H9 (cell line): ENCODE measurements at regions not wholly inside any gene's neighbourhood (a gene's known extent, or its start where the extent isn't known, plus 50 kb on each side); places are given as distances from the start of the nearest gene placed in this dataset.

Experiments used
- DNase-seq: peaks from one replicate; pipeline ENCODE4 v3.0.0-alpha.2; 2017
- H2AFZ ChIP-seq: one replicate; pipeline ENCODE4 v1.6.1; 2013; ENCODE audit warnings: mild to moderate bottlenecking, low read length, control low read depth, moderate library complexity
- H2AK5ac ChIP-seq: 2 replicates; pipeline ENCODE4 v1.6.1; 2013; ENCODE audit warnings: low read length, control low read depth, mixed read lengths; ENCODE audit not compliant: insufficient read length
- H2BK120ac ChIP-seq: one replicate; pipeline ENCODE4 v1.6.1; 2013; ENCODE audit warnings: low read depth, mild to moderate bottlenecking, low read length, control low read depth, inconsistent platforms; ENCODE audit not compliant: poor library complexity, severe bottlenecking
- H2BK12ac ChIP-seq: 2 replicates; pipeline ENCODE4 v1.6.1; 2013; ENCODE audit warnings: low read length, control low read depth, mixed read lengths, low read depth; ENCODE audit not compliant: insufficient read length
- H2BK15ac ChIP-seq: 2 replicates; pipeline ENCODE4 v1.6.1; 2013; ENCODE audit warnings: low read depth, low read length, control low read depth
- H2BK20ac ChIP-seq: one replicate; pipeline ENCODE4 v1.6.1; 2013; ENCODE audit warnings: low read depth, mild to moderate bottlenecking, low read length, control low read depth, inconsistent platforms; ENCODE audit not compliant: poor library complexity, severe bottlenecking
- H2BK5ac ChIP-seq: 2 replicates; pipeline ENCODE4 v1.6.1; 2013; ENCODE audit warnings: low read length, control low read depth, mixed read lengths; ENCODE audit not compliant: insufficient read length
- H3K14ac ChIP-seq: 2 replicates; pipeline ENCODE4 v1.6.1; 2013; ENCODE audit warnings: low read length, control low read depth; ENCODE audit not compliant: insufficient read depth
- H3K18ac ChIP-seq: 2 replicates; pipeline ENCODE4 v1.6.1; 2013; ENCODE audit warnings: low read depth, mild to moderate bottlenecking, mixed read lengths, low read length, control low read depth; ENCODE audit not compliant: insufficient read length
- H3K23ac ChIP-seq: 2 replicates; pipeline ENCODE4 v1.6.1; 2013; ENCODE audit warnings: low read length, control low read depth, mixed read lengths, low read depth; ENCODE audit not compliant: insufficient read length
- H3K23me2 ChIP-seq: 2 replicates; pipeline ENCODE4 v1.6.1; 2013; ENCODE audit warnings: low read depth, mild to moderate bottlenecking, mixed read lengths, low read length, control low read depth; ENCODE audit not compliant: insufficient read length, poor library complexity, severe bottlenecking
- H3K27ac ChIP-seq: 2 replicates; pipeline ENCODE4 v1.5.1; 2013; ENCODE audit warnings: low read length, control low read depth, mixed read lengths, low read depth; ENCODE audit not compliant: insufficient read length
- H3K27me3 ChIP-seq: 2 replicates; pipeline ENCODE4 v1.6.1; 2013; ENCODE audit warnings: low read length, control low read depth, inconsistent platforms; ENCODE audit not compliant: insufficient read depth
- H3K4ac ChIP-seq: 2 replicates; pipeline ENCODE4 v1.6.1; 2013; ENCODE audit warnings: low read depth, mild to moderate bottlenecking, control low read depth, inconsistent platforms, low read length, moderate library complexity
- H3K4me1 ChIP-seq: 2 replicates; pipeline ENCODE4 v1.6.1; 2013; ENCODE audit warnings: low read length, control low read depth, inconsistent platforms; ENCODE audit not compliant: insufficient read depth
- H3K4me2 ChIP-seq: 2 replicates; pipeline ENCODE4 v1.6.1; 2013; ENCODE audit warnings: low read length, control low read depth, mixed read lengths; ENCODE audit not compliant: insufficient read length, insufficient read depth
- H3K56ac ChIP-seq: 2 replicates; pipeline ENCODE4 v1.6.1; 2013; ENCODE audit warnings: low read depth, mild to moderate bottlenecking, mixed read lengths, low read length, control low read depth; ENCODE audit not compliant: insufficient read length
- H3K79me1 ChIP-seq: 2 replicates; pipeline ENCODE4 v1.6.1; 2013; ENCODE audit warnings: low read depth, mild to moderate bottlenecking, moderate library complexity, low read length, control low read depth, inconsistent platforms; ENCODE audit not compliant: insufficient read depth, poor library complexity, severe bottlenecking
- H3K79me2 ChIP-seq: 2 replicates; pipeline ENCODE4 v1.6.1; 2013; ENCODE audit warnings: low read length, control low read depth, inconsistent platforms; ENCODE audit not compliant: insufficient read depth
- H3K9ac ChIP-seq: 2 replicates; pipeline ENCODE4 v1.6.1; 2013; ENCODE audit warnings: low read length, control low read depth, mixed read lengths; ENCODE audit not compliant: insufficient read length; ENCODE audit errors: extremely low read depth
- H3K9me3 ChIP-seq: one replicate; pipeline ENCODE4 v1.6.1; 2013; ENCODE audit warnings: low read depth, low read length, inconsistent platforms; ENCODE audit not compliant: control insufficient read depth
- H3T11ph ChIP-seq: one replicate; pipeline ENCODE4 v1.6.1; 2013; ENCODE audit warnings: mild to moderate bottlenecking, low read length, control low read depth, inconsistent platforms
- H4K20me1 ChIP-seq: one replicate; pipeline ENCODE4 v1.6.1; 2013; ENCODE audit not compliant: control insufficient read depth, insufficient read length, insufficient read depth
- H4K5ac ChIP-seq: 2 replicates; pipeline ENCODE4 v1.6.1; 2013; ENCODE audit warnings: low read depth, mild to moderate bottlenecking, mixed read lengths, low read length, control low read depth; ENCODE audit not compliant: insufficient read length
- H4K8ac ChIP-seq: replicated peaks from 2 replicates; pipeline ENCODE4 v1.6.1; 2013; ENCODE audit warnings: low read length, control low read depth, mixed read lengths, low read depth; ENCODE audit not compliant: insufficient read length
- H4K91ac ChIP-seq: 2 replicates; pipeline ENCODE4 v1.6.1; 2013; ENCODE audit warnings: low read depth, mild to moderate bottlenecking, moderate library complexity, mixed read lengths, low read length, control low read depth; ENCODE audit not compliant: insufficient read length
- H3K27ac Mint-ChIP-seq, 3 experiments: 2 replicates in 2 of 3; 3 replicates in 1 of 3; pipeline ENCODE4 v1.8.0; 2020 to 2021; ENCODE audit warnings: mixed read lengths in 3 of 3, mild to moderate bottlenecking in 1 of 3, moderate library complexity in 1 of 3
- H3K27me3 Mint-ChIP-seq: 2 replicates; pipeline ENCODE4 v1.8.0; 2021; ENCODE audit warnings: low read depth, mild to moderate bottlenecking, moderate library complexity, mixed read lengths
- H3K36me3 Mint-ChIP-seq, 3 experiments: 2 replicates in 2 of 3; 3 replicates in 1 of 3; pipeline ENCODE4 v1.8.0; 2020 to 2021; ENCODE audit warnings: low read depth in 3 of 3, mixed read lengths in 3 of 3; ENCODE audit not compliant: insufficient read depth in 1 of 3
- H3K4me1 Mint-ChIP-seq, 2 experiments: 2 replicates each; pipeline ENCODE4 v1.8.0; 2020; ENCODE audit warnings: mixed read lengths in 2 of 2
- H3K4me3 Mint-ChIP-seq, 2 experiments: 2 replicates in 1 of 2; 3 replicates in 1 of 2; pipeline ENCODE4 v1.8.0; 2020 to 2021; ENCODE audit warnings: mild to moderate bottlenecking in 2 of 2, mixed read lengths in 2 of 2, moderate library complexity in 1 of 2
- H3K9me3 Mint-ChIP-seq, 2 experiments: 2 replicates in 1 of 2; 3 replicates in 1 of 2; pipeline ENCODE4 v1.8.0; 2020; ENCODE audit warnings: mild to moderate bottlenecking in 2 of 2, mixed read lengths in 2 of 2, moderate library complexity in 1 of 2
- WGBS: extraction: QIAGEN DNeasy Blood & Tissue Kit; methylation state at CpG from one replicate; pipeline ENCODE4 v1.1.7; 2013; ENCODE audit warnings: missing lambda C conversion rate, low lambda C conversion rate, mixed read lengths; ENCODE audit not compliant: insufficient read length; ENCODE audit errors: extremely low coverage; 5-methylcytosine and 5-hydroxymethylcytosine counted together
- TF ChIP-seq, protein P1 (sequence below): fragments of 200-600 bp; sonication (generic); conservative IDR thresholded peaks from 3 replicates; pipeline ENCODE4 v1.8.0; 2021; ENCODE audit warnings: antibody characterized with exemption, mild to moderate bottlenecking

DNA sequence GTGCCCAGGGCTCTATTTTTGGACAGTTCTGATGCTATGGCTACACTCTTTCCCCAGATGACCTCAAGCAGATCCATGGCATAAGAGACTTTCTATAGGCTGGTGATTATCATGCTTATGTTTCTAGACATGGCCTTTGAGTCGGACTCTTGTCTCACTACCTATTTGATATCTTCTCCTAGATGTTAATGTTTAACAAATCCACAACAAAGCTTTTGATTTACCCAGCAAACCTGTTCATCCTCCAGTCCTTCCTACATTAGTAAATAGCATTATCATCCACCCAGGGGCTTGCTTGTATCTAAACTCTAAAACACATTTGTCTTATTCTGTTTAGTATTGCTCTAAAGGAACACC, 188.7 kb downstream of the CSNK2A3 start:
- no peak overlapping the region for H3K27ac Mint-ChIP-seq
- Histone ChIP-seq H3K9ac (no peak overlapping the region), H2AFZ (no peak overlapping the region), H3K79me1 (no peaks in the 10 kb centered on the region), H2BK120ac (no peak overlapping the region), H4K5ac (no peak overlapping the region), H3K4me2 (no peak overlapping the region), H3K23me2 (no peaks in the 10 kb centered on the region), H3K4me1 (no peaks in the 10 kb centered on the region), H3K79me2 (no peaks in the 10 kb centered on the region), H4K91ac (no peak overlapping the region), H2AK5ac (no peak overlapping the region), H3K18ac (no peak overlapping the region), H3K27ac (no peak overlapping the region), H2BK12ac (no peak overlapping the region), H4K8ac (no peak overlapping the region), H3K56ac (no peak overlapping the region), H2BK5ac (no peak overlapping the region), H4K20me1 (no peaks in the 10 kb centered on the region), H3K4ac (no peak overlapping the region), H3K9me3 (no peaks in the 10 kb centered on the region), H2BK15ac (no peak overlapping the region), H3K27me3 (peaks cover 2% of the 10 kb centered on the region; the same call in 1 of the 2 replicates), H3K14ac (no peak overlapping the region), H3T11ph (no peak overlapping the region), H3K23ac (no peak overlapping the region), H2BK20ac (no peak overlapping the region)
- DNase-seq: no peak
- peaks cover 0 to 3% of the 10 kb centered on the region in 2 experiments; a peak in 3 of 5 replicates for H3K9me3 Mint-ChIP-seq
- no peaks in the 10 kb centered on the region for H3K36me3 Mint-ChIP-seq
- peaks cover 0 to 3% of the 10 kb centered on the region in 2 experiments; a peak in 1 of 4 replicates for H3K4me1 Mint-ChIP-seq
- H3K27me3 Mint-ChIP-seq: peaks cover 19% of the 10 kb centered on the region
- no CpG with 5 or more reads among the region's 1 CpG for WGBS
- TF ChIP-seq, protein P1, sequence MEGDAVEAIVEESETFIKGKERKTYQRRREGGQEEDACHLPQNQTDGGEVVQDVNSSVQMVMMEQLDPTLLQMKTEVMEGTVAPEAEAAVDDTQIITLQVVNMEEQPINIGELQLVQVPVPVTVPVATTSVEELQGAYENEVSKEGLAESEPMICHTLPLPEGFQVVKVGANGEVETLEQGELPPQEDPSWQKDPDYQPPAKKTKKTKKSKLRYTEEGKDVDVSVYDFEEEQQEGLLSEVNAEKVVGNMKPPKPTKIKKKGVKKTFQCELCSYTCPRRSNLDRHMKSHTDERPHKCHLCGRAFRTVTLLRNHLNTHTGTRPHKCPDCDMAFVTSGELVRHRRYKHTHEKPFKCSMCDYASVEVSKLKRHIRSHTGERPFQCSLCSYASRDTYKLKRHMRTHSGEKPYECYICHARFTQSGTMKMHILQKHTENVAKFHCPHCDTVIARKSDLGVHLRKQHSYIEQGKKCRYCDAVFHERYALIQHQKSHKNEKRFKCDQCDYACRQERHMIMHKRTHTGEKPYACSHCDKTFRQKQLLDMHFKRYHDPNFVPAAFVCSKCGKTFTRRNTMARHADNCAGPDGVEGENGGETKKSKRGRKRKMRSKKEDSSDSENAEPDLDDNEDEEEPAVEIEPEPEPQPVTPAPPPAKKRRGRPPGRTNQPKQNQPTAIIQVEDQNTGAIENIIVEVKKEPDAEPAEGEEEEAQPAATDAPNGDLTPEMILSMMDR: no peak
- no peak overlapping the region for H3K4me3 Mint-ChIP-seq
